ENCODE measurements at regions not wholly inside any gene's neighbourhood (a gene's known extent, or its start where the extent isn't known, plus 50 kb on each side); places are given as distances from the start of the nearest gene placed in this dataset.

DNA sequence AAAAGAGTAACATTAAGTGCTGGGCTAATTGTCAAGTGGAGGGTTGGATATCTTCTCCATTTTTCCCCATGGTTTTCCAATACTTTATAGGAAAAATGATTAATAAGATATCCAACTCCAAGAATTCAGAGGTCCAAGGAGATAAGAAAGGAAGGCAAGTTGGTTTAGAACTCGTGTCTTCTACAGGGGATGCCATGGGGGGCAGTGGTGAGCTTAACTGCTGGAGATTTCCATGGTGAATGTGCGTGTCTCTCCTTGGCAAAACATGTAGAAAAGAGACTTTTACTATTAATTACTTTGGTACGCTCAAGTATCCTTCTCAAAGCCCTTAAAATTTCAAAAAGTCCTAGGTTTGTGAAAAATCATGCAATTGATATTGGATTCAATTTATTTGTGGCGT, 982.9 kb upstream of the RBFOX1 start:
- TF ChIP-seq, protein P1, sequence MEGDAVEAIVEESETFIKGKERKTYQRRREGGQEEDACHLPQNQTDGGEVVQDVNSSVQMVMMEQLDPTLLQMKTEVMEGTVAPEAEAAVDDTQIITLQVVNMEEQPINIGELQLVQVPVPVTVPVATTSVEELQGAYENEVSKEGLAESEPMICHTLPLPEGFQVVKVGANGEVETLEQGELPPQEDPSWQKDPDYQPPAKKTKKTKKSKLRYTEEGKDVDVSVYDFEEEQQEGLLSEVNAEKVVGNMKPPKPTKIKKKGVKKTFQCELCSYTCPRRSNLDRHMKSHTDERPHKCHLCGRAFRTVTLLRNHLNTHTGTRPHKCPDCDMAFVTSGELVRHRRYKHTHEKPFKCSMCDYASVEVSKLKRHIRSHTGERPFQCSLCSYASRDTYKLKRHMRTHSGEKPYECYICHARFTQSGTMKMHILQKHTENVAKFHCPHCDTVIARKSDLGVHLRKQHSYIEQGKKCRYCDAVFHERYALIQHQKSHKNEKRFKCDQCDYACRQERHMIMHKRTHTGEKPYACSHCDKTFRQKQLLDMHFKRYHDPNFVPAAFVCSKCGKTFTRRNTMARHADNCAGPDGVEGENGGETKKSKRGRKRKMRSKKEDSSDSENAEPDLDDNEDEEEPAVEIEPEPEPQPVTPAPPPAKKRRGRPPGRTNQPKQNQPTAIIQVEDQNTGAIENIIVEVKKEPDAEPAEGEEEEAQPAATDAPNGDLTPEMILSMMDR (IDR thresholded peaks at IDR 0.05), result no peak
- no peak for DNase-seq (ENCODE audit: low spot score)
- no peak overlapping the region for H3K27ac ChIP-seq
- no peaks in the 10 kb centered on the region for H3K4me1 ChIP-seq (ENCODE audit: control insufficient read depth in 1 of 2, low read depth in 2 of 2)
- H3K36me3 ChIP-seq, result no peaks in the 10 kb centered on the region
- ATAC-seq (ENCODE audit: insufficient number of reproducible peaks, low FRiP score, low read depth), result no peak
- no peaks in the 10 kb centered on the region for H3K9me3 ChIP-seq
- H3K27me3 ChIP-seq (replicated peaks; ENCODE audit: insufficient read depth), result no peaks in the 10 kb centered on the region
- no peak overlapping the region for H3K4me3 ChIP-seq

DNA sequence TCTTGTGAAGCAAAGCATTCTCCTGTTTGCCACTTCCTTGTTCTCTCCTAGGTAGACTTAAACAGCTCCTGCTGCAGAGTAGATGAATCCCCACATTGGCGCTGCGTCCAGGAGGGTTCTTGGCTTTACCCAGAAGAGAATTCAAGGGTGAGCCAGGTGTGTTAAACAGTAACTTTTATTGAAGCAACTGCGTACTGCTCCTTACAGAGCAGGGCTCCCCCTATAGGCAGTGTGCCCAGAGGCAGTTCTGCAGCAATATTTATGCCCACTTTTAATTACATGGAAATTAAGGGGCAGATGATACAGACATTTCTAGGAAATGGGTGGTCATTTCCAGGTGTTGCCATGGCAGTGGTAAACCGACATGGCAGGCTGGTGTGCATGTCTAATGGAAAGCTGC, 987.6 kb upstream of the RBFOX1 start:
- no peaks in the 10 kb centered on the region for H3K27me3 ChIP-seq (replicated peaks; ENCODE audit: insufficient read depth)
- TF ChIP-seq, protein P1 (IDR thresholded peaks at IDR 0.05), result no peak
- H3K4me3 ChIP-seq, result no peak overlapping the region
- H3K27ac ChIP-seq, result no peak overlapping the region
- no peaks in the 10 kb centered on the region for H3K36me3 ChIP-seq
- H3K9me3 ChIP-seq, result no peaks in the 10 kb centered on the region
- no peak for ATAC-seq (ENCODE audit: insufficient number of reproducible peaks, low FRiP score, low read depth)
- DNase-seq (ENCODE audit: low spot score), result no peak
- no peaks in the 10 kb centered on the region for H3K4me1 ChIP-seq (ENCODE audit: control insufficient read depth in 1 of 2, low read depth in 2 of 2)

DNA sequence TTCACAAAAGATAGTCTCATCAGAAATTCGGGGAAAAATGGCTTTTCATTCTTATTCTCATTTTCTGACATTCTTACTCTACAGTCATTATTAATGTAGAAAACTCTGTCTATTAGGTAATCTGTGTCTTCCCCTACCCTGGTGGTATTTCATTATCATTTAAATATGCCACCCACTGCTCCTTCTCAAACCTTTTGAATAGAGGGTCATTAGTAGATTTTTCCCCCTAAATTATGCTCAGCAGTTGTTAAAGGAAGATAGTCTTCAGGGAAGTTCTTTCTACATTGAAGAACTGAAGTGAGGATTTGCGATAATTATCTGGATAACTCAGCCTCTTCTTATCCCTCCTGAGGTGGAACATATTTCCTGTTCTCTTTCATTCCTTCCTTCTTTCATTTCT, 989.5 kb upstream of the RBFOX1 start:
- H3K27me3 ChIP-seq (replicated peaks; ENCODE audit: insufficient read depth), result no peaks in the 10 kb centered on the region
- H3K9me3 ChIP-seq, result no peaks in the 10 kb centered on the region
- H3K4me1 ChIP-seq (ENCODE audit: control insufficient read depth in 1 of 2, low read depth in 2 of 2), result no peaks in the 10 kb centered on the region
- DNase-seq (ENCODE audit: low spot score), result no peak
- ATAC-seq (ENCODE audit: insufficient number of reproducible peaks, low FRiP score, low read depth), result no peak
- TF ChIP-seq, protein P1 (IDR thresholded peaks at IDR 0.05), result no peak
- no peak overlapping the region for H3K4me3 ChIP-seq
- H3K36me3 ChIP-seq, result no peaks in the 10 kb centered on the region
- H3K27ac ChIP-seq, result no peak overlapping the region

DNA sequence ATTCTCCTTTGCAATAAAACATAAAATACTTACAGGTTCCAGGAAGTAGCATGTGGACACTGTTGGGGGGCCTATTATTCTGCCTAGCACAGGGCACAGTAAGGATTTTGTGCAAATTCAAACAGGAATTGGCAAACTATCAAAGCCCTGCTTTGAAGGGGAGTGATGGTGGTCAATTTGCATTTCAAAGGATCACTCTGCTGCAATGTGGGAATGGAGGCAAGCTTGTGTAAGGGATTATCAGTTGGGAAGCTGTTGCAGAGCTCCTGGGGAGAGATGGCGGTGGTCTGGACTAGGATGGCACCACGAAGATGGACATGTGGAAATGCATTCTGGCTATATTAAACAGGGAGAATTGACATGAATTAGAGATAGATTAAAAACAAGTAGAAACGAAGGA, 990.7 kb upstream of the RBFOX1 start:
- H3K9me3 ChIP-seq, result no peaks in the 10 kb centered on the region
- no peak for ATAC-seq (ENCODE audit: insufficient number of reproducible peaks, low FRiP score, low read depth)
- no peaks in the 10 kb centered on the region for H3K4me1 ChIP-seq (ENCODE audit: control insufficient read depth in 1 of 2, low read depth in 2 of 2)

DNA sequence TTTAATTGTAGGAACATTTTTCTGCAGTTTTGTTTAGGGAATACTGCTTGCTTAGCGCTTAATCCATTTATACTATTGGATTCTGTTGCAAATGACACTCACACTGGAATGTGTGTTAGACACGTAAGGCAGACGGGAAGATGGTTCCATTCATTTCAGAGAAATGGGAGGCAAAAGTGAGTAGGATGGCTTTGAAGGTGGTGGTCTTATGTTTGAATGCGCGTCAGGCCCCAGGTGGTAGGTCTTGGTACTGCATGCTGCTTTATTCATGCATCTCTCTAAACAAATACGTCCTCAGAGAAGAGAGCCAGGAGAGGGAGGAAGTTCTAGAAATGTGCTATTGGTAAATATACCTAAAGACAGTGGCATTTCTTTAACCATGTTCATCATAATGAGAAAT, 997.6 kb upstream of the RBFOX1 start:
- Histone ChIP-seq H3K4me3 (no peak overlapping the region), H3K9me3 (no peaks in the 10 kb centered on the region), H3K36me3 (no peaks in the 10 kb centered on the region), H3K27me3 (replicated peaks; ENCODE audit: insufficient read depth) (no peaks in the 10 kb centered on the region), H3K4me1 (ENCODE audit: control insufficient read depth in 1 of 2, low read depth in 2 of 2) (no peaks in the 10 kb centered on the region), H3K27ac (no peak overlapping the region)
- TF ChIP-seq, protein P1 (IDR thresholded peaks at IDR 0.05), result peak; percentile 15
- ATAC-seq (ENCODE audit: insufficient number of reproducible peaks, low FRiP score, low read depth) (no peak), DNase-seq (ENCODE audit: low spot score) (no peak)

More for the DNA sequence above, 990.7 kb upstream of the RBFOX1 start:
- Histone ChIP-seq H3K27me3 (replicated peaks; ENCODE audit: insufficient read depth) (no peaks in the 10 kb centered on the region), H3K36me3 (no peaks in the 10 kb centered on the region), H3K4me3 (no peak overlapping the region), H3K27ac (no peak overlapping the region)
- DNase-seq (ENCODE audit: low spot score), result no peak
- TF ChIP-seq, protein P1 (IDR thresholded peaks at IDR 0.05), result no peak

Measured in thoracic aorta (tissue), 2 donors.